ENCODE measurements at regions not wholly inside any gene's neighbourhood (a gene's known extent, or its start where the extent isn't known, plus 50 kb on each side); places are given as distances from the start of the nearest gene placed in this dataset.

GRCh38 chr6:4359108-4359730 is 223.8 kb upstream of the ECI2 start:
- TF ChIP-seq, protein P1, sequence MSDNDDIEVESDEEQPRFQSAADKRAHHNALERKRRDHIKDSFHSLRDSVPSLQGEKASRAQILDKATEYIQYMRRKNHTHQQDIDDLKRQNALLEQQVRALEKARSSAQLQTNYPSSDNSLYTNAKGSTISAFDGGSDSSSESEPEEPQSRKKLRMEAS (IDR thresholded peaks at IDR 0.05): no peak
- TF ChIP-seq EP300 (IDR thresholded peaks at IDR 0.05; ENCODE audit: borderline replicate concordance): no peak
- TF ChIP-seq, protein P2, sequence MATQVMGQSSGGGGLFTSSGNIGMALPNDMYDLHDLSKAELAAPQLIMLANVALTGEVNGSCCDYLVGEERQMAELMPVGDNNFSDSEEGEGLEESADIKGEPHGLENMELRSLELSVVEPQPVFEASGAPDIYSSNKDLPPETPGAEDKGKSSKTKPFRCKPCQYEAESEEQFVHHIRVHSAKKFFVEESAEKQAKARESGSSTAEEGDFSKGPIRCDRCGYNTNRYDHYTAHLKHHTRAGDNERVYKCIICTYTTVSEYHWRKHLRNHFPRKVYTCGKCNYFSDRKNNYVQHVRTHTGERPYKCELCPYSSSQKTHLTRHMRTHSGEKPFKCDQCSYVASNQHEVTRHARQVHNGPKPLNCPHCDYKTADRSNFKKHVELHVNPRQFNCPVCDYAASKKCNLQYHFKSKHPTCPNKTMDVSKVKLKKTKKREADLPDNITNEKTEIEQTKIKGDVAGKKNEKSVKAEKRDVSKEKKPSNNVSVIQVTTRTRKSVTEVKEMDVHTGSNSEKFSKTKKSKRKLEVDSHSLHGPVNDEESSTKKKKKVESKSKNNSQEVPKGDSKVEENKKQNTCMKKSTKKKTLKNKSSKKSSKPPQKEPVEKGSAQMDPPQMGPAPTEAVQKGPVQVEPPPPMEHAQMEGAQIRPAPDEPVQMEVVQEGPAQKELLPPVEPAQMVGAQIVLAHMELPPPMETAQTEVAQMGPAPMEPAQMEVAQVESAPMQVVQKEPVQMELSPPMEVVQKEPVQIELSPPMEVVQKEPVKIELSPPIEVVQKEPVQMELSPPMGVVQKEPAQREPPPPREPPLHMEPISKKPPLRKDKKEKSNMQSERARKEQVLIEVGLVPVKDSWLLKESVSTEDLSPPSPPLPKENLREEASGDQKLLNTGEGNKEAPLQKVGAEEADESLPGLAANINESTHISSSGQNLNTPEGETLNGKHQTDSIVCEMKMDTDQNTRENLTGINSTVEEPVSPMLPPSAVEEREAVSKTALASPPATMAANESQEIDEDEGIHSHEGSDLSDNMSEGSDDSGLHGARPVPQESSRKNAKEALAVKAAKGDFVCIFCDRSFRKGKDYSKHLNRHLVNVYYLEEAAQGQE (IDR thresholded peaks at IDR 0.05; ENCODE audit: low read depth): no peak
- TF ChIP-seq TEAD4 (IDR thresholded peaks at IDR 0.05): no peak
- TF ChIP-seq YY1 (IDR thresholded peaks at IDR 0.05; ENCODE audit: low read depth): no peak
- no peak for TF ChIP-seq RAD21 (IDR thresholded peaks at IDR 0.05; ENCODE audit: low read depth)
- TF ChIP-seq TCF12 (IDR thresholded peaks at IDR 0.05; ENCODE audit: low read depth): no peak
- no peak for TF ChIP-seq NFIC (IDR thresholded peaks at IDR 0.05)
- TF ChIP-seq, protein P3, sequence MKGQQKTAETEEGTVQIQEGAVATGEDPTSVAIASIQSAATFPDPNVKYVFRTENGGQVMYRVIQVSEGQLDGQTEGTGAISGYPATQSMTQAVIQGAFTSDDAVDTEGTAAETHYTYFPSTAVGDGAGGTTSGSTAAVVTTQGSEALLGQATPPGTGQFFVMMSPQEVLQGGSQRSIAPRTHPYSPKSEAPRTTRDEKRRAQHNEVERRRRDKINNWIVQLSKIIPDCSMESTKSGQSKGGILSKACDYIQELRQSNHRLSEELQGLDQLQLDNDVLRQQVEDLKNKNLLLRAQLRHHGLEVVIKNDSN (IDR thresholded peaks at IDR 0.05): no peak
- TF ChIP-seq CREB1 (IDR thresholded peaks at IDR 0.05; ENCODE audit: low read depth): no peak
- TF ChIP-seq CEBPB (IDR thresholded peaks at IDR 0.05): no peak
- TF ChIP-seq TAF1 (IDR thresholded peaks at IDR 0.05; ENCODE audit: low read depth): no peak
